ENCODE measurements at regions not wholly inside any gene's neighbourhood (a gene's known extent, or its start where the extent isn't known, plus 50 kb on each side); places are given as distances from the start of the nearest gene placed in this dataset.

DNA sequence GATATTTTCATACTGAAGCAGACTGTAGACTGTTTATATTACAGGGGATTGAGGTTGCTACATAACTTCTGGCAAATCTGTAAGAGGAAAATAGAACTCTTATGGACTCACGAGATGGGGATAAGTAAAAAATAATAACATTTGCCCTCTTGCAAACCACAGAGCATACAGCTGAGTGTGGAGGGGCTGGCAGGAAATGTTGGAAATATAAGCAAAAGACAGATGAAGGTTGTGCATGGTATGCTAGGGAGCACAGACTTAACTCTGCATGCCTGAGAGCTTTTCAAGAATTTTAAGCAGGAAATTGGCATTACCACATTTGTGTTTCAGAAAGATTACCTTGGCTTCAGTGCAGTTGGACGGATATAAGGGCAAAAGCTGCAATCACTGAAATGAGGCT, 411.1 kb downstream of the RAD51AP2 start:
- no peaks in the 10 kb centered on the region for H3K36me3 Mint-ChIP-seq
- DNase-seq, result no peak
- H3K9me3 Mint-ChIP-seq, result no peaks in the 10 kb centered on the region
- ATAC-seq (ENCODE audit: low read depth in 2 of 2), result no peak
- H3K27me3 Mint-ChIP-seq, result peaks cover 7 to 19% (median 11%) of the 10 kb centered on the region in 3 donors
- H3K4me3 Mint-ChIP-seq, result no peak overlapping the region
- peaks cover 0 to 15% (median 10%) of the 10 kb centered on the region in 3 donors for H3K4me1 Mint-ChIP-seq
- H3K27ac Mint-ChIP-seq, result no peak overlapping the region

DNA sequence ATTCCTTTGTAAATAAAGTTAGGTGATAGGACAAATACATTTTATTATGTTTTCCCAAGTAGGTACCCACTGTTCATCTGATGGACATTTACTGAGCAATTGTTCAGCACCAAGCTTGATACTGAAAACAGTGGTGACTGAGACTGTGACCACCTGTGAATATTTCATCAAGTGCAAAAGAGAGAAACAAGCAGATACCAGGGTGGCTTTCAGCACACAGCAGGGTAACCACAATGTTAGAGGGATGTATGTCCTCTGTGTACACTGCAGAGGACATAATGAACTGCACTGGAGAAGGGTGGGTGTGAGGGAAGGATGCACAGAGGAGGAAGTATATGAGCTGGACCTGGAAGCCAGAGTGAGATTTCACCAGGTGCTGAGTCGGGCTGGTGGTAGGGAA, 411.8 kb downstream of the RAD51AP2 start:
- DNase-seq (no peak), ATAC-seq (ENCODE audit: low read depth in 2 of 2) (no peak)
- H3K9me3 Mint-ChIP-seq, result no peaks in the 10 kb centered on the region
- H3K27ac Mint-ChIP-seq, result no peak overlapping the region
- H3K4me1 Mint-ChIP-seq, result peaks cover 0 to 15% (median 10%) of the 10 kb centered on the region in 3 donors
- H3K4me3 Mint-ChIP-seq, result no peak overlapping the region
- H3K27me3 Mint-ChIP-seq, result peaks cover 7 to 19% (median 11%) of the 10 kb centered on the region in 3 donors
- no peaks in the 10 kb centered on the region for H3K36me3 Mint-ChIP-seq

DNA sequence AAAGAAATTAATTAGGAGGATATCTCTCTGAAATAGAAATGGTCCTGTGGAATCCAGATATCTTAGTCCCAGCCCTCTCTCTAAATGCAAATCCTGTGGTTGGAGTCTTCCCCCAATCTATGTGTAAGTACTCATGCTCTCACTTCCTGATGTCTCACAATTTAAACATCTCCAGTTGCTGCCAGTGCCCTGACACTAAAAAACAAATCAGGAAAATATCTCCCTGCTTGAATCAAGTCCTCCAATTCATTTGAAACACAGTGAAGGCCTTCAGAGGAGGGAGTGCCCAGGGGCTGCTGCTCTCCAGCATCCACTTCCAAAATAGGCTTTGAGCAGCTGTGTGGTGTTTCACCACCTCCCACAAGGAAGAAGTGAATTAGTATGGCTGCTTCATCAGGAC, 413.8 kb downstream of the RAD51AP2 start:
- Mint-ChIP-seq H3K27ac (no peak overlapping the region), H3K4me1 (peaks cover 0 to 15% (median 10%) of the 10 kb centered on the region in 3 donors), H3K36me3 (no peaks in the 10 kb centered on the region), H3K27me3 (peaks cover 7 to 19% (median 11%) of the 10 kb centered on the region in 3 donors), H3K4me3 (no peak overlapping the region), H3K9me3 (no peaks in the 10 kb centered on the region)
- ATAC-seq (ENCODE audit: low read depth in 2 of 2), result peak in 1 of 2 donors; percentile 44
- no peak for DNase-seq

DNA sequence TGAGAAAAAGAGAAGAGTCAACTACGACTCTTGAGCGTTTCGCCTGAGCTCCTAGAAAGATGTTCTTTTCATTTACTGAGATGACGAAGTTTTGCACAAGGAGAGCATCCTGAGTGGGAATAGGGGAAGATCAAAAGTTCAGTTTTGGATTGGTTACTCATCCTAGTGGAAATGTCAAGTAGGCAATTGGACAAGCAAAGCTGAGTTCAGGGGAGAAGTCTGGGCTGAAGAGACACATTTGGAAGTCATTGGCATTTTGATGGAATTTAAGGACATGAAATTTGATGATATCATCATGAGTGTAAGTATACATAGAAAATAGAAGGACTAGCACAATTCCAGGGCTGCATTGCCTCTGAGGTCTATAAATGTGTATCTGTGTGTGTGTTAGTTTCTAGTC, 416.6 kb downstream of the RAD51AP2 start:
- no peak for DNase-seq
- H3K27ac Mint-ChIP-seq, result no peak overlapping the region
- no peaks in the 10 kb centered on the region for H3K36me3 Mint-ChIP-seq
- no peaks in the 10 kb centered on the region for H3K27me3 Mint-ChIP-seq
- H3K4me3 Mint-ChIP-seq, result no peak overlapping the region
- peaks cover 0 to 15% (median 10%) of the 10 kb centered on the region in 3 donors for H3K4me1 Mint-ChIP-seq
- H3K9me3 Mint-ChIP-seq, result no peaks in the 10 kb centered on the region
- no peak for ATAC-seq (ENCODE audit: low read depth in 2 of 2)

DNA sequence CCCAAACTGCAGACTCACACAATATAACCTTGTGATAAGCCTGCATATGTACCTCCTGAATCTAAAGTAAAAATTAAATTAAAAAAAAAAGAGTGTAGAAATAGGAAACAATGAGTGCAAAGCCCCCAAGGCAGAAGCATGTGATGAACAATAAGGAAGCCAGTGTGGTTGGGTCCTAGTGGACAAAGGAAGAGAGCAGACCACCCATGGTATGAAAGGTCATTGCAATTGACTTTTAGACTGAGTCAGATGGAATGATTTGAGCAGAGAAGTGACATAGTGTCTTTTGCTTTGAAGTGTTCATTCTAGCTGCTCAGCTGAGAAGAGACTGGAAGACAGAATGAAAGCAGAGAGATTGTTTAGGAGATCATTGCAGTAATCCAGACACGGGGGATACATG, 417.1 kb downstream of the RAD51AP2 start:
- no peak for ATAC-seq (ENCODE audit: low read depth in 2 of 2)

DNA sequence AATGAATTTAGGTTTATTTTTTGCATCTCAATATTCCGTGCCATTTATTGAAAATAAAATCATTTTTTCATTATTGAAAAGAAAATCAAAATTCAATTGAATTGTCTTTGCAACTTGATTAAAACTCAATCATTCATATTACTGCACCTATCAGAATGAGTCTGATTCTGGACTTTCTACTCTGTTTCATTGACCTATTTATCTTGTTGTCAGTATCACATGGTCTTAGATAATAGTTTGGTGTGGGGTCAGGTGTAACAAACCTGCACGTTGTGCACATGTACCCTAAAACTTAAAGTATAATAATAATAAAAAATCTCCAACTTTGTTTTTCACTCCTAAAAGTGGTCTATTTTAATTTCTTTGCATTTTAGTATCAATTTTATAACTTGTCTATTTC, 422.9 kb downstream of the RAD51AP2 start:
- DNase-seq (no peak), ATAC-seq (ENCODE audit: low read depth in 2 of 2) (no peak)
- H3K27ac Mint-ChIP-seq, result no peak overlapping the region
- no peaks in the 10 kb centered on the region for H3K4me1 Mint-ChIP-seq
- no peaks in the 10 kb centered on the region for H3K9me3 Mint-ChIP-seq
- H3K36me3 Mint-ChIP-seq, result no peaks in the 10 kb centered on the region
- no peaks in the 10 kb centered on the region for H3K27me3 Mint-ChIP-seq
- H3K4me3 Mint-ChIP-seq, result no peak overlapping the region

More for the DNA sequence above, 417.1 kb downstream of the RAD51AP2 start:
- no peak for DNase-seq
- peaks cover 0 to 13% (median 10%) of the 10 kb centered on the region in 3 donors for H3K4me1 Mint-ChIP-seq
- no peaks in the 10 kb centered on the region for H3K27me3 Mint-ChIP-seq
- no peaks in the 10 kb centered on the region for H3K36me3 Mint-ChIP-seq
- H3K27ac Mint-ChIP-seq, result no peak overlapping the region
- no peaks in the 10 kb centered on the region for H3K9me3 Mint-ChIP-seq
- no peak overlapping the region for H3K4me3 Mint-ChIP-seq

DNA sequence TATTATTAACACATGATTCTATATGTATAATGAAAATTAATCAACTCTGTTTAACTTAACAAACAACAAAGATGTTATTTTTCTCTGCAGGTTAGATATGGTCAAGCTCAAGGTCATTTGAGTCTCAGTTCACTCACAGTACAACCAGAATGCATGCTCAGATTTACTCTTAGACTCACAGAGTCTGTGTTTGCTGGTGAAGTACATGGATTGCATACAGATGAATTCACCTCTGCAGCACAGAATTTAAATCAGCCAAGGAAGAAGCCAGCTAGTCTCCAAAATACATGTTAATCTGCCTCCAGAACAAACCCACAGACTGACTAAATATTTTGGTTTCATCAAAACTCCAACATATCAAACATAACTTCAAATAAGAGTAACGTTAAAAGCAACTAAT, 424.5 kb downstream of the RAD51AP2 start:
- H3K4me3 Mint-ChIP-seq, result no peak overlapping the region
- no peaks in the 10 kb centered on the region for H3K9me3 Mint-ChIP-seq
- ATAC-seq (ENCODE audit: low read depth in 2 of 2) (no peak), DNase-seq (no peak)
- H3K36me3 Mint-ChIP-seq, result no peaks in the 10 kb centered on the region
- H3K27me3 Mint-ChIP-seq, result no peaks in the 10 kb centered on the region
- no peak overlapping the region for H3K27ac Mint-ChIP-seq
- H3K4me1 Mint-ChIP-seq, result no peaks in the 10 kb centered on the region

DNA sequence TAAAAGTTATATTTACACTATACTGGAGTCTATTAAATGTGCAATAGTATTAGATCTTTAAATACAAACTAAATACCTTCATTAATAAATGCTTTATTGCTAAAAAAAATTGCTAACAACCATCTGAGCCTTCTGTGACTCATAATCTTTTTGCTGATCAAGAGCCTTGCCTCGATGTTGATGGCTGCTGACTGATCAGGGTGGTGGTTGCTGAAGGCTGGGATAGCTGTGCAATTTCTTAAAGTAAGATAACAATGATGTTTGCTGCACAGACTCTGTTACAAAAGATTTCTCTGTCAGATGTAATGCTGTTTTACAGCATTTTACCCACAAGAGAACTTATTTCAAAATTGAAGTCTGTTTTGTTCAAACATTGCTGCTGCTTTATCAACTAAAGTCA, 421.4 kb upstream of the CYRIA start:
- Mint-ChIP-seq H3K36me3 (no peaks in the 10 kb centered on the region), H3K27ac (no peak overlapping the region), H3K4me3 (no peak overlapping the region), H3K9me3 (peaks cover 0 to 1% (median 0%) of the 10 kb centered on the region in 7 donors), H3K4me1 (no peaks in the 10 kb centered on the region), H3K27me3 (peaks cover 0 to 10% (median 0%) of the 10 kb centered on the region in 3 donors)
- ATAC-seq (ENCODE audit: low read depth in 2 of 2) (no peak), DNase-seq (no peak)

DNA sequence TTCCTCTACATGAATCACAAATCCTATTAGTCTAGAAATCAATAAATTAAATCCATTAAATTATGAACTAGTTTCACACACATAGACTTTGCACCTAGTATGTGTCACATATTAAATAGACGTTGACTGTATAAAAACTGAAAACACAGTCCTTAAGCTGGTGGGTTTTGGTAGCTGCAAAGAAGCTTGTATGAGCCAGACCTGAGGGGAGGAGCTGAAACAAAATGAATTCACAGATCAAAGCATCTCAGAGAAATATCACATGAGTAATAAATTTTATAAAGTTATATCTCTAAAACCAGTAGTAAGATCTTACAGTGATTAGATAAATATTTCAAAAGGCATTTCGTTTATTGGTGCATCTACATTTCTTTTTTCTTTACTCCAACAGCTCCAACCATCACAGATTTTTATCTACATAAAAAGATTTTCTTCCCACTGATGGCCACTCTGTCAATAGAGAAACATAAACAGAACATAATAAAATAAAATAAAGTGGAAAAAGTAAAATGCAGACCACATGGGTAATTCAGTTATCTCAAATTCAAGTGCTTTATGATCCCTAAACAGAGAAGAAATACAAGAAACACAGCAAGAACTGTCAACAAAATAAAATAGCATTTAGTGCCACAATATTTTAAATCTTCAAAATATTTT, 420.0 kb upstream of the CYRIA start:
- H3K4me1 Mint-ChIP-seq, result no peaks in the 10 kb centered on the region
- peaks cover 0 to 4% (median 0%) of the 10 kb centered on the region in 7 donors for H3K9me3 Mint-ChIP-seq
- no peak overlapping the region for H3K4me3 Mint-ChIP-seq
- no peak overlapping the region for H3K27ac Mint-ChIP-seq
- DNase-seq (no peak), ATAC-seq (ENCODE audit: low read depth in 2 of 2) (no peak)
- peaks cover 0 to 10% (median 0%) of the 10 kb centered on the region in 3 donors for H3K27me3 Mint-ChIP-seq
- H3K36me3 Mint-ChIP-seq, result no peaks in the 10 kb centered on the region

DNA sequence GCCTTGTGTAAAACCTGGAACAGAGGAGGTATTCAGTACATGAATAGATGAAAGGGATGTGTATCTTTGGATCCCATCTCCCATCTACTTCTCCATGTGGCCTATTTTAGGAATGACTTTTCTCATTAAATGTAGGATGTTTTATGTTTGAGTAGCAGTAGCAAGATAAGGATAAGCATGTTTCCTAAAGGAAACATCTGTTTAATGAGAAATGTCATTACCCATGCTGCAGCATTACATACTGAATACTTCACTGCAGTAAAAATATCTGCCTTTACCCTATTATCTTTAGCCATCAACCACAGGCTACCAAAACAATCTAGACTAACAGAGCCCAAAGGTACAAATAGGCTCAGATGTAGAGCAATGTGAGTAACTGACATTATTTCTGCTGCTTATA, 419.2 kb upstream of the CYRIA start:
- Mint-ChIP-seq H3K27ac (no peak overlapping the region), H3K27me3 (peaks cover 0 to 10% (median 0%) of the 10 kb centered on the region in 3 donors), H3K9me3 (peaks cover 4 to 12% (median 7%) of the 10 kb centered on the region in 7 donors), H3K4me3 (no peak overlapping the region), H3K36me3 (peaks cover 0 to 7% of the 10 kb centered on the region in 2 donors), H3K4me1 (no peaks in the 10 kb centered on the region)
- no peak for DNase-seq
- ATAC-seq (ENCODE audit: low read depth in 2 of 2), result no peak

DNA sequence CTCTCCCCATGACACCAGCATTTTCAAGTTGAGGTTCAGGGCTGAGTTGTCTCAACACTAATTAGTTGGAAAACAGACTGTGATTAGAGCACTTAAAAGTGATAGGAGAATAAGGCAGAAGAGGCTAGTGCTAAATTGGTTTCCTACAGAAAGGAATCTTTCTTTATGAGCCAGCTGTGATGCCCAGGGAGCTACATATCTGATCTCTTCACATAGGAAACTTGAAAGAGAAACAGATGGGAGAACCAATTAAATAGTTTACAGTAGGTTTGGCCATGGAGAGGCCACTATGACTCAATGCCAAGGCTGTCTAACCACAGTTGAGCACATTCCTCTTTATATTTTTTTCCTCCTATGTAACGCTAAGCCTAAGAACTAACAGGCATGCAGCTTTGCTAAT, 418.3 kb upstream of the CYRIA start:
- H3K36me3 Mint-ChIP-seq, result peaks cover 0 to 14% of the 10 kb centered on the region in 2 donors
- peaks cover 8 to 22% (median 12%) of the 10 kb centered on the region in 7 donors for H3K9me3 Mint-ChIP-seq
- H3K27ac Mint-ChIP-seq, result no peak overlapping the region
- DNase-seq (no peak), ATAC-seq (ENCODE audit: low read depth in 2 of 2) (no peak)
- no peak overlapping the region for H3K4me3 Mint-ChIP-seq
- H3K27me3 Mint-ChIP-seq, result peaks cover 0 to 10% (median 0%) of the 10 kb centered on the region in 3 donors
- no peaks in the 10 kb centered on the region for H3K4me1 Mint-ChIP-seq

DNA sequence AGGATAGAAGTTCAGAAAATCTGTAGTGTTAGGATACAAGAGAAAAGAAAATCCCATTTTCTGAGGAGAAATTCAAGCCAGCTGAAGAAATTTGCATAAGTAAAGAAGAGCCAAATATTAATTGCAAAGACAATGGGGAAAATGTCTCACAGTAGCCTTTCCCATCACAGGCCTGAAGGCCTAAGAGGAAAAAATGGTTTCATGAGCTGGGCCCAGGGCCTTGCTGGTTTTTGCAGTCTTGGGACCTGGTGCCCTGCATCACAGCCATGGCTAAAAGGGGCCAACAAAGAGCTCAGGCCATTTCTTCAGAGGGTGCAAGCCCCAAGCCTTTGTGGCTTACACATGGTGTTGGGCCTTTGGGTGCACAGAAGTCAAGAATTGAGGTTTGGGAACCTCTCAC, 413.6 kb upstream of the CYRIA start:
- Mint-ChIP-seq H3K36me3 (peaks cover 0 to 20% of the 10 kb centered on the region in 2 donors), H3K27me3 (peaks cover 0 to 2% (median 0%) of the 10 kb centered on the region in 3 donors), H3K4me3 (no peak overlapping the region), H3K27ac (no peak overlapping the region), H3K4me1 (no peaks in the 10 kb centered on the region), H3K9me3 (peaks cover 13 to 34% (median 22%) of the 10 kb centered on the region in 7 donors)
- DNase-seq, result no peak
- no peak for ATAC-seq (ENCODE audit: low read depth in 2 of 2)

DNA sequence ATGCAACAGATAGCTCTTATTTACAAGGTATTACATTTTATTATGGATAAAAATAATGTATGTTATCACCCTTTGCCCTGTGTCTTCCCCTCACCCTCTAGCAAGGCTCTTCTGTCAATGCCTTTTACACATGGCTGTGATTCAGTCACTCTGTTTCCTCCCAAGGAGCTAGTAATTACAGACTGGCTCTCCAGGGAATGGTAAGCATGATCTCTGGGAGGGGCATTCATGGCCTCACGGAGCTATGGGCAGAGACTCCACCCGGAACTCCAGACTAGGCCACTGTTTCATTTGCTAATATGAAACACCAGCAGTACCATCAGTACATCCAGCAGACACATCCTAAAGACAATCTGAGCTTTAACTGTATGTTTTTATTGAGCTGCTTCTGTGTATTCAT, 410.9 kb upstream of the CYRIA start:
- Mint-ChIP-seq H3K36me3 (peaks cover 0 to 20% of the 10 kb centered on the region in 2 donors), H3K9me3 (peaks cover 15 to 44% (median 24%) of the 10 kb centered on the region in 7 donors), H3K27me3 (no peaks in the 10 kb centered on the region), H3K4me1 (no peaks in the 10 kb centered on the region), H3K27ac (no peak overlapping the region), H3K4me3 (no peak overlapping the region)
- DNase-seq (no peak), ATAC-seq (ENCODE audit: low read depth in 2 of 2) (no peak)

DNA sequence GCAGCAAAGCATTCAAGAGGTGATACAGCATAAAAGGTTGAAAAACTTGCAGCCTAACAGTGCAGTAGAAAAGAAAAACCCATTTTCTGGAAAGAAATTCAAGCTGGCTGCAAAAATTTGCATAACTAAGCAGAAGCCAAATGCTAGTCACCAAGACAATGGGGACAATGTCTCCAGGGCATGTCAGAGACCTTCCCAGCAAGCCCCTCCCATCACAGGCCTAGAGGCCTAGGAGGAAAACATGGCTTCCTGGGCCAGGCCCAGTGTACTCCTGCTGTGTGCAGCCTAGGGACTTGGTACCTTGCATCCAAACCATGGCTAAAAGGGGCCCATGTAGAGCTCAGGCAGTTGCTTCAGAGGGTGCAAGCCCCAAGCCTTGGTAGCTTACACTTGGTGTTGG, 405.1 kb upstream of the CYRIA start:
- peaks cover 6 to 25% (median 11%) of the 10 kb centered on the region in 7 donors for H3K9me3 Mint-ChIP-seq
- H3K4me1 Mint-ChIP-seq, result no peaks in the 10 kb centered on the region
- no peak overlapping the region for H3K27ac Mint-ChIP-seq

More for the DNA sequence above, 405.1 kb upstream of the CYRIA start:
- Mint-ChIP-seq H3K4me3 (no peak overlapping the region), H3K27me3 (no peaks in the 10 kb centered on the region), H3K36me3 (no peaks in the 10 kb centered on the region)
- ATAC-seq (ENCODE audit: low read depth in 2 of 2) (no peak), DNase-seq (no peak)

Data from naive B cell (primary cell).